ENCODE measurements at regions not wholly inside any gene's neighbourhood (a gene's known extent, or its start where the extent isn't known, plus 50 kb on each side); places are given as distances from the start of the nearest gene placed in this dataset.

DNA sequence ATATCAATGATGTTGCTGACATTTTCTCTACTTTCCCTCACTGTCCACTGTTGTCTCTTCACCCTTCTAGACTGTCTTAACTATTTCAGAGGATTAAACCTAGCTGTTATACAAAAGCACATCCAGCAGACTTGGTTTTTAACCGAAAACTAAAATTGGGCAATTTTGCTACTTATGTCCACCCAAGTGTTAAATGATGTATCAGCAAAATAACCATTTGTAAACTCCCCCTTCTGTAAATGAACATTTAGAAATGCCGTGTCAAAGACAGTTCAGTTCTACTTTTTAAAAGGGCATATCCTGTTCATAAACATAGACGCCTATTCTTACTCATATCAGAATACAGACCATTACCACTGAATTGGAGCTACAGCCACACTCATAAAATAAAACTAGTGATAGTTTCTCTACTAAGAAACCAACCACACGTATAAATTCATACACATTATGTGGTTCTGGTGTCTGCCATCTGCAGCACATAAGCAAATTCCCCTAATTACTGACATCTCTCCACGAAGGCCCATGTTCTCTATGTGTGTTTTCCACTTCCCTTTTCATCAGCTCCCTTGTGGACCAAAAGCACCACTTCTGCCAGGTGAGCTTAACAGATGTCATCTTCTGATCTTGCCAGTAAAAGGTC is 1091.8 kb downstream of the PCDH9 start:
- TF ChIP-seq, protein P1, sequence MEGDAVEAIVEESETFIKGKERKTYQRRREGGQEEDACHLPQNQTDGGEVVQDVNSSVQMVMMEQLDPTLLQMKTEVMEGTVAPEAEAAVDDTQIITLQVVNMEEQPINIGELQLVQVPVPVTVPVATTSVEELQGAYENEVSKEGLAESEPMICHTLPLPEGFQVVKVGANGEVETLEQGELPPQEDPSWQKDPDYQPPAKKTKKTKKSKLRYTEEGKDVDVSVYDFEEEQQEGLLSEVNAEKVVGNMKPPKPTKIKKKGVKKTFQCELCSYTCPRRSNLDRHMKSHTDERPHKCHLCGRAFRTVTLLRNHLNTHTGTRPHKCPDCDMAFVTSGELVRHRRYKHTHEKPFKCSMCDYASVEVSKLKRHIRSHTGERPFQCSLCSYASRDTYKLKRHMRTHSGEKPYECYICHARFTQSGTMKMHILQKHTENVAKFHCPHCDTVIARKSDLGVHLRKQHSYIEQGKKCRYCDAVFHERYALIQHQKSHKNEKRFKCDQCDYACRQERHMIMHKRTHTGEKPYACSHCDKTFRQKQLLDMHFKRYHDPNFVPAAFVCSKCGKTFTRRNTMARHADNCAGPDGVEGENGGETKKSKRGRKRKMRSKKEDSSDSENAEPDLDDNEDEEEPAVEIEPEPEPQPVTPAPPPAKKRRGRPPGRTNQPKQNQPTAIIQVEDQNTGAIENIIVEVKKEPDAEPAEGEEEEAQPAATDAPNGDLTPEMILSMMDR (IDR thresholded peaks at IDR 0.05): no peak
- TF ChIP-seq POLR2A (IDR thresholded peaks at IDR 0.05): no peak

Data from prostate gland (tissue), 2 donors.